ENCODE measurements at regions not wholly inside any gene's neighbourhood (a gene's known extent, or its start where the extent isn't known, plus 50 kb on each side); places are given as distances from the start of the nearest gene placed in this dataset.
"Not testable (repeated sequence)": the region's sequence is repeated elsewhere in the genome, so short reads cannot be mapped to it uniquely, and the experiment has no call there.

DNA sequence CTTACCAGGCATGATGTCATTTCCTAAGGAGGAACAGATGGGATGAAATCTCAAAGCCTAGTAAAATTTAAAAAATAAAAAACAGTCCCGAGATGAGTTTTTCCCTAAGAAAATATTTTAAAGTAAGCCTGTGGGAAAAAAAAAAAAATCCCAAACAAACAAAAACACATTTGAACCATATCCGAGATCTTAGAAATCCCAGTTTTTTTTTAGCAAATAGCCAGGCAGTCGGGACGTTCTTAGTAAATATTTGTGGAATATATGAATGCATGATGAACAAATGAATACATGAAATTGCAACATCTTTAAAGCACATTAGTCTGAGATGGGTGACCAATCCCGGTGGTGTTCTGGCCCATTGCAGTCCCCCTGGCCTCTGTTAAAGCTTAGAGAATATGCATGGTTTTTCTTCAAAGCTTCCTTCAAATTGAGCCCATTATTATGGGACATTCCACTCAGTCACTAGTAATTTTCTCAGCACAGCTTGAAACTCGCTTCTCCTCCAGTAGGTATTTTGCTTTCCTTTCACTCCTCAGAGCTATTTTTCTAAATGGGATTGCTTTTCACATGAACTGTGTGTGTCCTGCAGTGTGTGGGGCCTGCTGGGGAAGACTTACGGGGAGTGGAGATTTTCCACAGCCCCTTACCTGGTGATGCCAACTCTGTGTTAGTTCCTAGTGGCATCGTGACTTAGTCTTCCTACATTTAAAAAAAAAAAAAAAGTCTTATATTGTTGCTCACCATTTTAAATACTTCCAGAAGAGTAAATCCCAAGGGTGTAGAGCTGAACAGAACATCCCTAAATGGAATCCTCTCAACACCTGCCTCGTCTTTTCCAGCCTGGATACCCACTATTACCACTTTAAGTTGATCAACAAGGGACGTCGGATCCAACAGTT is 255.6 kb upstream of the NBPF12 start:
- not testable (repeated sequence) for TF ChIP-seq YY1 (IDR thresholded peaks at IDR 0.05; ENCODE audit: insufficient read depth, insufficient read length); ZNF274 (IDR thresholded peaks at IDR 0.05; ENCODE audit: low read depth, low read length); SUZ12 (IDR thresholded peaks at IDR 0.05; ENCODE audit: extremely low read depth, insufficient read depth, insufficient read length)
